Stimulated activated CD8-positive, alpha-beta memory T cell treated with anti-CD3 and anti-CD28 coated beads, Interleukin-7, amount 100 ng/mL, for 4 hours (primary cell): ENCODE measurements at regions not wholly inside any gene's neighbourhood (a gene's known extent, or its start where the extent isn't known, plus 50 kb on each side); places are given as distances from the start of the nearest gene placed in this dataset.

Experiments
- DNase-seq, 2 donors: peaks; one replicate each; pipeline ENCODE4 v3.0.0-alpha.2; 2020; ENCODE audit warnings: low read depth in 2 of 2

- no peak for DNase-seq
These were observed 357.7 kb upstream of the TSHZ3 start for GRCh38 chr19:31706691-31707620.

DNA sequence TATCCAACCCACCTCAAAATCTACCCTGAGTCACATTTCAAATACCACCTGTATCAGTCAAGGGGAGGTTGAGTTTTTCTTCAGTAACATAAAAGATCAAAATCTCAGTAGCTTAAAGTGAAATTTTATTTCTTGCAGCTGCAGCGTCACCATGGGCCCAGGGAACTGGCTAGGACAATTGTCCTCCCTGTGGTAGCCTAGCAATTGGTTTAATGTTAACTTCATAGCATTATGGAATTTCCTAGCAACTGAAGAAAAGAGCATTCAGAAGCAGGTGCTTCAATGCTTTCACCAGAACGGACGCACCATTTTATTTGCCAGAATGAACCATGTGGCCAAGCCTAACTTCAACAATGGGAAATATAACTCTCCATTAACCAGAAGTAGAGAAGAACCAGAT, 359.3 kb upstream of the TSHZ3 start:
- DNase-seq, result no peak

- no peak for DNase-seq
These were observed 360.2 kb upstream of the TSHZ3 start for GRCh38 chr19:31709476-31709875.

DNA sequence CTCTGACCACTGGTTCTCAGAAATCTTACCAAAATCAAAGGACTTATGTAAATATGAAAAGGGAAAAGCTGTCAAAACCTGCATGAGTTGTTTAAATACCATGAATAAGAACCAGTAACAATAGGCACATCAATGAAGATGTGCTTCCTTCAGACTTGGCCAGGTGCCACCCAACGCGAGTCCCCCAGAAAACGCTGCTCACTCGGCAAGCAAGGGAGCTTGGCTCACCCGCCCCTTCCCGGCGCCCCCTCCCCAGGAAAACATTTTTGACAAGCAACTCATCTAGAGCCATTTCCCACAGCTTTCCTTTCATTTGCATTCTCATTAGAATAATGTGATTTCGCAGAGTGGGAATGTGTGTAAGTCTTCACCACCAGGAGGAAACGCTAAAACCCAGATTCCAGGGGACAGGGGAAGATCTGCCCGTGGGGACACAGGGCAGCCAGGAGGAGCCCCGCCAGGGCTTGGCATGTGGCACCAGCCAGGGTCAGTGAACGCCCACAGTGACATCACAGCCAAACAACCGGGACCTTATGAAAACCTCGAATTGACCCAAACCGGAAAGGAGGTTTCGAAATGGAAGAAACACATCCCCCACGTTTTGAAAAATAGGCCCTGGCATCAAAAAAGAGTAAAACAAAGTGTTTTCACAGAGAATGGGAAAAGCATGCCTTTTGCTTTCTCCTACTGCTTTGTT, 366.2 kb upstream of the TSHZ3 start:
- no peak for DNase-seq

GRCh38 chr19:31716826-31717225, 367.6 kb upstream of the TSHZ3 start:
- no peak for DNase-seq

- DNase-seq, result no peak
These were observed 368.2 kb upstream of the TSHZ3 start for GRCh38 chr19:31717269-31717923.

- no peak for DNase-seq
These were observed 368.8 kb upstream of the TSHZ3 start for GRCh38 chr19:31718032-31718431.

GRCh38 chr19:31718898-31719297, 369.7 kb upstream of the TSHZ3 start:
- DNase-seq, result no peak

DNA sequence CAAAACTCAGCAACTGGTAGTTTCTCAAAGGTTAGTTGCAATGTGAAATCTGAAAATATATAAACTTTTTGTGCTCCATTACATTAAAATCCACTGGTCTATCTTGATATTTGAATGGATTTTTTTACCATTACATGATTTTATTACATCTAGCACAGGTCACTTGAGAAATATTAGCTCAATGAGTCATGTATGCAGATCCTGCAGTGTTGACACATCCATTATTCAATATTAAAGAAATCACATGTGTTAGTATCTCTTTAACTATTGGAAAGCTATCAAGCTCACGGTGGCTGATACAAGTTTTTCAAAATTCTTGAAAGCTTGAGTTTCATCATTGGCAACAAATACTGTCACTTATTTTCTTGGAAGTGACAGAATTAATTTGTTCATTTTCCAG, 373.9 kb upstream of the TSHZ3 start:
- no peak for DNase-seq

- DNase-seq, result no peak
These were observed 375.8 kb upstream of the TSHZ3 start for GRCh38 chr19:31725051-31725450.

DNA sequence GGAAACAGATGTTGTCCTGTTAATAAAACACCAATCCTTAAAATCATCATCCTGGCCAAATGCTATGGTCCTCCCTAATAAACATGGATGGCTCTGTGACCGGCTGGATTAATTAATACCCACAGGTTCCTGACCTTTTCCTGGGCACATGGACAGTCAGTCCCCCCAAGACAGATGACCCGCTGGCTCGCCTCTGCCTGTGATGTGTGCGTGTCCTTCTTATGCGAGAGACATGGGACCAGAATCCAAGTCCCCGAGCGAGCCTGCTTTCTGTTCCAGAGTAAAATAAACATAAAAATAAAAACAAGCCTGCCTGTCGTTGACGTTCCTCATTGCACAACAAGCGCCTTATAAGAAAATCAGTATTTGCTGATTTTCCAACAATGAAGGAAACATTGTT, 378.3 kb upstream of the TSHZ3 start:
- no peak for DNase-seq

GRCh38 chr19:31730270-31730669, 381.0 kb upstream of the TSHZ3 start:
- no peak for DNase-seq

GRCh38 chr19:31733591-31733990, 384.4 kb upstream of the TSHZ3 start:
- DNase-seq, result no peak

- DNase-seq, result no peak
These were observed 393.0 kb upstream of the TSHZ3 start for GRCh38 chr19:31742249-31742648.

DNA sequence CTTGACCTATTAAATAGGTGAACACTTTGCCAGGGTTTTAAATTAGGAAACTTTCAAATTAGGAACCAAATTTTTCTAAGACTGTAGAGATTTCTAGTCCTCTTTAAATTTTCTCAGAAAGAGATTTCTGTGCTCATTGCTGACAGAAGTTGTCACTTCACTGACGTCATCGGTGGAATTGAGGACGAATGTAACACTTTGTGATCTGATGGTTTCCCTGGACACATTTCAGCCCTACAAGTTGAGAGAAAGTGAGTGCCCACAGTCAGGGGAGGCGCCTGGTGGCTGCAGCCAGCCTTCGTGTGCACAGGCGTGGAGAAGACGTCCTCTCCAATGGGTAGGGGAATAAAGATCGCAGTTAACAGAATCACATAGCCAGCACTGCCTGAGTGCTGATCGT, 396.5 kb upstream of the TSHZ3 start:
- no peak for DNase-seq

- no peak for DNase-seq
These were observed 400.0 kb upstream of the TSHZ3 start for GRCh38 chr19:31749231-31749630.

DNA sequence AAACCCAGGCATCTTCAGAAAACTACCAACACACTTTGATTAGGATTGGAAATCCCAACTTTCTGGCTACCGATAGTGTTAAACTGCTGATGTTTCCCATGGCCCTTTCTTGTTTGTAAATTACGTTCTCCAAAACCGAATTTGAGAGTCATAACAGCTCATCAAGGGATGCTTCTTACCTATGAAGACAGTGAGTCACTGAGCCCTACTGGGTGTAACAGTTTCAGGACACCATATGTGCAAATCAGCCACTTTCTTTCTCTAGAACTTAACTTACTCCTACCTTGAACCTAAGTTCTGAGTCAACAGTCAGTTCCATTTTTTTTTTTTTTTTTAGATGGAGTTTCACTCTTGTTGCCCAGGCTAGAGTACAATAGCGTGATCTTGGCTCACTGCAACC, 410.1 kb upstream of the TSHZ3 start:
- no peak for DNase-seq

DNA sequence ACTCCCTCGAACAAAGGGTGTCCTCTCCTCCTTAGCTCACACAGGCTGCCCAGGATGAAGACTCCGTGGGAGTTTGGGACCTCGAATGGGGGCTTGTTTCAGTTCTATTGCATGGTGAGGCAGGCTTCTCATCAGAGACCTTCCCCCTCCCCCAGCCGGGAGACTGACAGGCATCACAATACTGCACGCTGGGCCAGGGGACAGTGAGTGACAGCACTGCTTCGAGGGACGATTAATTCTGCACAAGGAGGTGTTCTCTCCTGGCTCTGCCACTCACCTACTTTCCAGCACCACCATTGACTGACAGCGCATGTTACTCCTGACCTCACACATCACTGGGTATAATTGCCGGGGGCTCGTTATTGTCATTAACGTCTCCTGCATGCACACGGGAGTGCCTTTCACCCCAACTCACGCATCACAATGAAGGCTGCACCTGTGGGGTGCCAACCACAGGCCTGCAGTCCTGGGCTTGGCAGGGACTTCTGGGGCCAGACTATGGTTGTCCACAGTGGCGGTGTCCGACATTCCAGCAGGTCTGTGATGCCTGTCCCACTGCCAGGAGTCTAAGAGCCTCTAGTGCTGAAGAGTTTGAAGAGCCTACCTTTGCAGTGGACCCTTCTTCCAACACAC, 412.2 kb upstream of the TSHZ3 start:
- DNase-seq, result no peak

DNA sequence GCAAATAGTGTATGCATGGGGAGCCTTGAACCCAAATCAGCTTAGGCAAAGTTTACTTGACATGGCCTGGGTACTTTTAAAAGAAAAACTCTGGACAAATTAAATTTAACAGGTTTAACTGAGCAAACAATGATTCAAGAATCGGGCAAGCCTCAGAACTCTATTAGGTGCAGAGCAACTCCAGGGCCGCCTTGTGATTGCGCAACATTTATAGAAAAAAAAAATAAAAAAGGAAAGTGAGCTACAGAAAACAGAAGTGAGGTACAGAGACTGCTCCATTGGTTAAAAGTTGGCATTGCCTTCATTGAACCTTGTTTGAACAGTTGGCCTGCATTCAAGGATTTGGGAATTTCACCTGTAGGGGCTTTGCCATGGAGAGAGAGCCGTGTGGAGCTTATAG, 421.0 kb upstream of the TSHZ3 start:
- DNase-seq, result no peak

DNA sequence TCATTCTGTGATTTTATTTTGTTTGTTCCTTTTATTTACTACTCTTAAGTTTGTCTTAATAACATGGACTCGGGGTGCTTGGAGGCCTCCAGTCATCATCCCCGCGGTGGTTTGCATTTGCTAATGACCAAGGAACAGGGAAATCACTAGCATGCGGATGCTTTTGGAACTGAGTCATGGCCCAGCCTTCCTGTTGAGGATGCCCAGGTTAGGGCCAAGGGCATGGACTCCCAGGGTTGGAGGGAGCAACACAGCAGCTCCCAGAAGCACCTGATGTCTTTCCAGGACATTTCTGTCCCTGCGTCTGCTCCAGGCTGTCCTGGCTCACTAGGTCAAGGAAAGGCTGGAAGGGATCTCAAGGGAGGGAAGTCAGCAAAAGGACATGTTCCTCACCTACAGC, 423.7 kb upstream of the TSHZ3 start:
- no peak for DNase-seq

- DNase-seq, result no peak
These were observed 432.3 kb upstream of the TSHZ3 start for GRCh38 chr19:31781542-31781941.

DNA sequence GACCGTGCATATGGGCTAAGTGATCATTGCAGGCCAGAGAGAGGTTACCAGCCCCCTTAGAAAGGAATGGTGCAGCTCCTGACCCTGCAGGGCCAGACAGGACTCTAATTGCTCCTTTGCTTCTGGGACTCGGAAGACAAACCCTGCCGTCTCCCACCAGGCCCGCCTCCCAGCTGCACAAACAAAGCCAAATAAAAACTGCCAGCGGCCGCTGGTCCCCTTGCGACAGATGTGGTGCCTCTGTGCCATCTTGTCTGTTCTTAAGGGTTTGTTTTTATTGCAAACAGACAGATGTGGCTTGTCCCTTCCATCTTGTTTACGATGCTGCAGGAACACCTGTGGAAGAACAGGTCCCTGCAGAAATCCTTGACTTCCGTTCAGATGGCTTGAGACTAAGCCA, 434.4 kb upstream of the TSHZ3 start:
- no peak for DNase-seq
